HS-5 (cell line): ENCODE measurements at regions not wholly inside any gene's neighbourhood (a gene's known extent, or its start where the extent isn't known, plus 50 kb on each side); places are given as distances from the start of the nearest gene placed in this dataset.
"Not testable (repeated sequence)": the region's sequence is repeated elsewhere in the genome, so short reads cannot be mapped to it uniquely, and the experiment has no call there.

Experiments
- DNase-seq: peaks from one replicate; pipeline ENCODE4 v3.0.0-alpha.2; 2012; ENCODE audit warnings: low read depth

GRCh38 chr10:8283166-8283905 lies 228.8 kb downstream of the GATA3 start:
- DNase-seq: no peak

- no peak for DNase-seq
These were observed 229.5 kb downstream of the GATA3 start for GRCh38 chr10:8283986-8284385.

- not testable (repeated sequence) for DNase-seq
These were observed 231.5 kb downstream of the GATA3 start for GRCh38 chr10:8285970-8286369.

GRCh38 chr10:8288600-8288999 lies 234.1 kb downstream of the GATA3 start:
- no peak for DNase-seq

- DNase-seq: no peak
These were observed 234.9 kb downstream of the GATA3 start for GRCh38 chr10:8289186-8289924.

- no peak for DNase-seq
These were observed 240.3 kb downstream of the GATA3 start for GRCh38 chr10:8294779-8295178.

GRCh38 chr10:8295311-8295710 lies 240.8 kb downstream of the GATA3 start:
- no peak for DNase-seq

- no peak for DNase-seq
These were observed 241.7 kb downstream of the GATA3 start for GRCh38 chr10:8296090-8296733.

- no peak for DNase-seq
These were observed 242.2 kb downstream of the GATA3 start for GRCh38 chr10:8296734-8297101.

GRCh38 chr10:8297107-8297506 lies 242.6 kb downstream of the GATA3 start:
- DNase-seq: no peak

GRCh38 chr10:8297959-8298358 lies 243.5 kb downstream of the GATA3 start:
- no peak for DNase-seq

- no peak for DNase-seq
These were observed 244.5 kb downstream of the GATA3 start for GRCh38 chr10:8298896-8299570.

- DNase-seq: no peak
These were observed 246.4 kb downstream of the GATA3 start for GRCh38 chr10:8300925-8301324.

- DNase-seq: no peak
These were observed 246.8 kb downstream of the GATA3 start for GRCh38 chr10:8301333-8301732.

- DNase-seq: no peak
These were observed 247.3 kb downstream of the GATA3 start for GRCh38 chr10:8301831-8302230.

GRCh38 chr10:8302565-8302964 lies 248.1 kb downstream of the GATA3 start:
- no peak for DNase-seq

GRCh38 chr10:8304861-8305260 lies 250.4 kb downstream of the GATA3 start:
- DNase-seq: no peak

GRCh38 chr10:8305876-8306652 lies 251.6 kb downstream of the GATA3 start:
- peak; percentile 2 for DNase-seq

- DNase-seq: peak; percentile 8
These were observed 252.3 kb downstream of the GATA3 start for GRCh38 chr10:8306685-8307364.

- DNase-seq: no peak
These were observed 256.4 kb downstream of the GATA3 start for GRCh38 chr10:8310930-8311329.

- DNase-seq: no peak
These were observed 257.1 kb downstream of the GATA3 start for GRCh38 chr10:8311526-8312070.
